Heart right ventricle (tissue), 16 donors: ENCODE measurements at regions not wholly inside any gene's neighbourhood (a gene's known extent, or its start where the extent isn't known, plus 50 kb on each side); places are given as distances from the start of the nearest gene placed in this dataset.

Experiments used
- ATAC-seq, 8 donors: fragments of 200-7000 bp; cut with Tn5 transposase; one replicate each; pipeline ENCODE4 v1.9.1; 2020; ENCODE audit warnings: mild to moderate bottlenecking in 8 of 8, moderate library complexity in 8 of 8, moderate number of reproducible peaks in 1 of 8
- DNase-seq, 2 donors: peaks; one replicate each; pipeline ENCODE4 v3.0.0-alpha.2; 2020
- H3K27ac ChIP-seq, 10 donors: fragments of 200-600 bp; sonication (generic) in 2 of 10; one replicate each; pipeline versions ENCODE4 v1.5.0 to v1.8.0; 2020 to 2022; ENCODE audit warnings: mild to moderate bottlenecking in 3 of 10
- H3K27me3 ChIP-seq, 7 donors: fragments of 200-600 bp; one replicate each; pipeline ENCODE4 v1.8.0; 2021 to 2022; ENCODE audit warnings: mild to moderate bottlenecking in 2 of 7
- H3K36me3 ChIP-seq, 9 donors: fragments of 200-600 bp; sonication (generic) in 1 of 9; one replicate each; pipeline versions ENCODE4 v1.5.0 to v1.8.0; 2020 to 2022; ENCODE audit warnings: mild to moderate bottlenecking in 2 of 9
- H3K4me1 ChIP-seq, 9 donors: fragments of 200-600 bp; sonication (generic) in 1 of 9; one replicate each; pipeline versions ENCODE4 v1.5.0 to v1.8.0; 2020 to 2022; ENCODE audit warnings: mild to moderate bottlenecking in 4 of 9
- H3K4me3 ChIP-seq, 10 donors: fragments of 200-600 bp; sonication (generic) in 2 of 10; one replicate each; pipeline versions ENCODE4 v1.5.0 to v1.8.0; 2020 to 2022; ENCODE audit warnings: mild to moderate bottlenecking in 7 of 10, moderate library complexity in 2 of 10
- H3K9me3 ChIP-seq, 11 donors: fragments of 200-600 bp in 10 of 11; sonication (generic) in 2 of 11; one replicate each; pipeline versions ENCODE4 v1.5.0 to v1.8.0; 2013 to 2022; ENCODE audit warnings: mild to moderate bottlenecking in 2 of 11, control low read depth in 1 of 11, moderate library complexity in 1 of 11
- CTCF ChIP-seq, 9 donors: fragments of 200-600 bp; sonication (generic) in 2 of 9; IDR thresholded peaks; one replicate each; pipeline versions ENCODE4 v1.5.0 to v1.8.0; 2021 to 2022; ENCODE audit warnings: antibody characterized with exemption in 9 of 9, mild to moderate bottlenecking in 5 of 9, moderate library complexity in 1 of 9
- WGBS, 2 donors: extraction: QIAGEN DNeasy Blood & Tissue Kit; methylation state at CpG; one replicate each; pipeline ENCODE4 v1.1.7; 2013; ENCODE audit warnings: inconsistent platforms in 1 of 2; 5-methylcytosine and 5-hydroxymethylcytosine counted together
- intact Hi-C, 10 donors: fragments of 100-400 bp; cut with DNase I; formaldehyde crosslinking; loops; one replicate each; pipeline versions ENCODE4 v1.11.1 to v1.14.2; 2022
- donor health status: Arrhythmogenic right ventricular cardiomyopathy.
- donor health status: ischemic (EF 13 %, LVEDD 7.1; RV severe dilation, severe dysfunction).
- donor health status: healthy with polysubstance abuse.
- donor health status: DM: no; HTN: yes; CAD: no.
- donor health status: DM: no; HTN: no; CAD: no.
- donor health status: ischemic (EF 25% LVEDD 6.9; RV normal size, moderate dysfunction).
- donor health status: ischemic (EF 25% LVEDD 5.7; RV mildly dilated, moderate dysfunction).
- donor health status: healthy.
- donor health status: DM: yes; HTN: yes; CAD: no.
- donor health status: Ischemic cardiomyopathy.
- donor health status: ischemic (EF 35%, LVEDD 5.7; RV mildly dilated, moderate dysfunction).
- donor health status: nonischemic (EF 11% LVEDD 7.7; RV severe dilation, severe dysfunction).
- donor health status: DM: yes; HTN: yes; CAD: no.
- donor health status: PGD.
- donor health status: ischemic (EF 29% LVEDD 5.4; RV normal size, mild dysfunction).
- donor health status: nonischemic (EF 23%, LVEDD 6.1; RV moderate dilation, normal function).

GRCh38 chr18:35822413-35822812, 150.1 kb upstream of the RMP24 start:
- Histone ChIP-seq H3K27me3 (no peaks in the 10 kb centered on the region), H3K36me3 (no peaks in the 10 kb centered on the region), H3K4me3 (no peak overlapping the region), H3K4me1 (no peaks in the 10 kb centered on the region), H3K27ac (no peak overlapping the region), H3K9me3 (peaks cover 0 to 4% (median 0%) of the 10 kb centered on the region in 11 donors)
- intact Hi-C loops: no loop called here
- ATAC-seq (no peak), DNase-seq (no peak)
- WGBS, 2 donors: 46 to 56% methylated on average over 6 of the region's 6 CpGs
- no peak for TF ChIP-seq CTCF (IDR thresholded peaks at IDR 0.05)

GRCh38 chr18:35826477-35826876, 146.0 kb upstream of the RMP24 start:
- no peaks in the 10 kb centered on the region for H3K36me3 ChIP-seq
- WGBS, 2 donors: 63 to 64% methylated on average over 1 of the region's 1 CpG
- ATAC-seq (no peak), DNase-seq (no peak)
- intact Hi-C loops: no loop called here
- peaks cover 0 to 14% (median 2%) of the 10 kb centered on the region in 11 donors for H3K9me3 ChIP-seq
- H3K4me1 ChIP-seq: peaks cover 0 to 5% (median 0%) of the 10 kb centered on the region in 9 donors
- TF ChIP-seq CTCF (IDR thresholded peaks at IDR 0.05): no peak
- no peak overlapping the region for H3K4me3 ChIP-seq
- no peak overlapping the region for H3K27ac ChIP-seq
- no peaks in the 10 kb centered on the region for H3K27me3 ChIP-seq

GRCh38 chr18:35827275-35827902, 145.1 kb upstream of the RMP24 start:
- intact Hi-C loops: no loop called here
- H3K27ac ChIP-seq: no peak overlapping the region
- H3K27me3 ChIP-seq: no peaks in the 10 kb centered on the region
- H3K36me3 ChIP-seq: no peaks in the 10 kb centered on the region
- H3K9me3 ChIP-seq: peaks cover 0 to 23% (median 9%) of the 10 kb centered on the region in 11 donors
- no peak for ATAC-seq
- no peak for TF ChIP-seq CTCF (IDR thresholded peaks at IDR 0.05)
- peaks cover 0 to 7% (median 0%) of the 10 kb centered on the region in 9 donors for H3K4me1 ChIP-seq
- DNase-seq: no peak
- no peak overlapping the region for H3K4me3 ChIP-seq

- ATAC-seq (no peak), DNase-seq (no peak)
- 96 to 98% methylated on average over 2 of the region's 2 CpGs for WGBS, 2 donors
- Histone ChIP-seq H3K27me3 (no peaks in the 10 kb centered on the region), H3K36me3 (no peaks in the 10 kb centered on the region), H3K27ac (no peak overlapping the region), H3K4me1 (peaks cover 0 to 7% (median 0%) of the 10 kb centered on the region in 9 donors), H3K4me3 (no peak overlapping the region), H3K9me3 (peaks cover 0 to 28% (median 9%) of the 10 kb centered on the region in 11 donors)
- intact Hi-C loops: no loop called here
- TF ChIP-seq CTCF (IDR thresholded peaks at IDR 0.05): no peak
Observed at GRCh38 chr18:35827903-35828275, 144.6 kb upstream of the RMP24 start.
